Transverse colon (tissue), 4 donors: ENCODE measurements at regions not wholly inside any gene's neighbourhood (a gene's known extent, or its start where the extent isn't known, plus 50 kb on each side); places are given as distances from the start of the nearest gene placed in this dataset.

Experiments
- DNase-seq: peaks from one replicate; pipeline ENCODE4 v3.0.0-alpha.2; 2019
- H3K27ac ChIP-seq, 4 donors: fragments of 200-600 bp; sonication (generic); 2 replicates each; pipeline ENCODE4 v1.5.1; 2016 to 2018; ENCODE audit warnings: inconsistent platforms in 4 of 4
- H3K27me3 ChIP-seq: fragments of 200-600 bp; sonication (generic); 2 replicates; pipeline ENCODE4 v1.5.1; 2017; ENCODE audit warnings: inconsistent platforms
- H3K36me3 ChIP-seq, 4 donors: fragments of 200-600 bp; sonication (generic); 2 replicates each; pipeline ENCODE4 v1.5.1; 2017 to 2019; ENCODE audit warnings: inconsistent platforms in 4 of 4
- H3K4me1 ChIP-seq, 4 donors: fragments of 200-600 bp; sonication (generic); 2 replicates each; pipeline ENCODE4 v1.5.1; 2017 to 2020; ENCODE audit warnings: inconsistent platforms in 4 of 4
- H3K4me3 ChIP-seq, 4 donors: fragments of 200-600 bp; sonication (generic); 1 replicate in 1 of 4; 2 replicates in 3 of 4; pipeline versions ENCODE4 v1.5.1 to v1.6.1; 2017 to 2019; ENCODE audit warnings: inconsistent platforms in 4 of 4
- H3K9me3 ChIP-seq, 2 donors: fragments of 200-600 bp; sonication (generic); 2 replicates each; pipeline ENCODE4 v1.5.1; 2017 to 2019; ENCODE audit warnings: inconsistent platforms in 2 of 2
- EP300 ChIP-seq: sonication (generic); formaldehyde crosslinking; IDR thresholded peaks from one replicate; pipeline ENCODE4 v1.6.1; 2017; ENCODE audit warnings: antibody characterized with exemption, low read depth
- POLR2A ChIP-seq: fragments of 450-650 bp; IDR thresholded peaks from one replicate; pipeline ENCODE4 v1.6.1; 2016; ENCODE audit warnings: antibody characterized with exemption, mild to moderate bottlenecking, moderate library complexity
- POLR2AphosphoS5 ChIP-seq, 3 donors: sonication (generic); formaldehyde crosslinking; IDR thresholded peaks; one replicate each; pipeline ENCODE4 v1.6.1; 2016; ENCODE audit warnings: antibody characterized with exemption in 3 of 3
- WGBS, 2 donors: methylation state at CpG; one replicate each; pipeline ENCODE4 v1.1.5; 2018; ENCODE audit warnings: low coverage in 1 of 2; 5-methylcytosine and 5-hydroxymethylcytosine counted together
- in situ Hi-C, 4 donors: fragments of 200-750 bp; cut with MboI; loops; one replicate each; pipeline versions ENCODE4 v1.15.0 to v1.15.1; 2017; ENCODE audit warnings: low sequenced_read_pairs in 3 of 4, low pct_ligation_motif_present in 1 of 4, low pct_unique_long_range_greater_than_20kb in 1 of 4
- intact Hi-C: fragments of 100-400 bp; cut with DNase I; formaldehyde crosslinking; loops from one replicate; pipeline ENCODE4 v1.15.1; 2023; ENCODE audit warnings: low total_unique reads
- TF ChIP-seq, protein P1 (sequence below), 5 experiments: fragments of 200-600 bp in 3 of 5; fragments of 450-650 bp in 2 of 5; sonication (generic) in 3 of 5; IDR thresholded peaks; 1 replicate in 2 of 5; 2 replicates in 3 of 5; pipeline ENCODE4 v1.5.1; 2016 to 2017; ENCODE audit warnings: antibody characterized with exemption in 5 of 5, inconsistent platforms in 3 of 5, mild to moderate bottlenecking in 2 of 5, moderate library complexity in 1 of 5

DNA sequence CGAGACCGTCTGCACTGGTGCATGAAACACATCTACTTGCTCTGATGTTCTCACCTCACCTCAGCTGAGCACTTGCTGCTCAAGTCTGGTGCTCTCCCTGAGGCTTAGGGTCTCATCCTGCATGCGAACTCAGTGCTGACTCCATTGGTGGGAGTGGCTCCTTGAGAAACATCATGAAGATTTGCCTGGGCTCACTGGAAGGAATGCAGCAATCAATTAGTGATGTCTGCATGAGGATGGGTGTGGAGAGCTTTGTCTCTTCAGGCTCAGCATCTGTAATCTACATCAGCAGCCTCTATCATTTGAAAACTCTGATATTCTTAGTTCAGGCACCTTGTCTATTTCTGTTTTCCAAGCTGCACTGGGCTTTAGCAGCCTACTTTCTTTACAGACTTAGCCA lies 204.4 kb downstream of the IRF8 start:
- WGBS, 2 donors: 79% methylated on average over 3 of the region's 3 CpGs; no CpG with 5 or more reads in 1 of the 2 donors
- Histone ChIP-seq H3K9me3 (no peaks in the 10 kb centered on the region), H3K36me3 (no peaks in the 10 kb centered on the region), H3K27ac (no peak overlapping the region), H3K4me1 (peaks cover 0 to 18% (median 6%) of the 10 kb centered on the region in 4 donors), H3K27me3 (no peaks in the 10 kb centered on the region), H3K4me3 (no peak overlapping the region)
- DNase-seq: no peak
- in situ Hi-C loops: no loop called here
- TF ChIP-seq, protein P1, sequence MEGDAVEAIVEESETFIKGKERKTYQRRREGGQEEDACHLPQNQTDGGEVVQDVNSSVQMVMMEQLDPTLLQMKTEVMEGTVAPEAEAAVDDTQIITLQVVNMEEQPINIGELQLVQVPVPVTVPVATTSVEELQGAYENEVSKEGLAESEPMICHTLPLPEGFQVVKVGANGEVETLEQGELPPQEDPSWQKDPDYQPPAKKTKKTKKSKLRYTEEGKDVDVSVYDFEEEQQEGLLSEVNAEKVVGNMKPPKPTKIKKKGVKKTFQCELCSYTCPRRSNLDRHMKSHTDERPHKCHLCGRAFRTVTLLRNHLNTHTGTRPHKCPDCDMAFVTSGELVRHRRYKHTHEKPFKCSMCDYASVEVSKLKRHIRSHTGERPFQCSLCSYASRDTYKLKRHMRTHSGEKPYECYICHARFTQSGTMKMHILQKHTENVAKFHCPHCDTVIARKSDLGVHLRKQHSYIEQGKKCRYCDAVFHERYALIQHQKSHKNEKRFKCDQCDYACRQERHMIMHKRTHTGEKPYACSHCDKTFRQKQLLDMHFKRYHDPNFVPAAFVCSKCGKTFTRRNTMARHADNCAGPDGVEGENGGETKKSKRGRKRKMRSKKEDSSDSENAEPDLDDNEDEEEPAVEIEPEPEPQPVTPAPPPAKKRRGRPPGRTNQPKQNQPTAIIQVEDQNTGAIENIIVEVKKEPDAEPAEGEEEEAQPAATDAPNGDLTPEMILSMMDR (IDR thresholded peaks at IDR 0.05): no peak
- intact Hi-C loops: no loop called here

- in situ Hi-C loops: no loop called here
- no peaks in the 10 kb centered on the region for H3K36me3 ChIP-seq
- WGBS, 2 donors: 73 to 100% methylated on average over 2 to 6 of the region's 6 CpGs
These were observed 205.6 kb downstream of the IRF8 start for GRCh38 chr16:86104537-86105048.

DNA sequence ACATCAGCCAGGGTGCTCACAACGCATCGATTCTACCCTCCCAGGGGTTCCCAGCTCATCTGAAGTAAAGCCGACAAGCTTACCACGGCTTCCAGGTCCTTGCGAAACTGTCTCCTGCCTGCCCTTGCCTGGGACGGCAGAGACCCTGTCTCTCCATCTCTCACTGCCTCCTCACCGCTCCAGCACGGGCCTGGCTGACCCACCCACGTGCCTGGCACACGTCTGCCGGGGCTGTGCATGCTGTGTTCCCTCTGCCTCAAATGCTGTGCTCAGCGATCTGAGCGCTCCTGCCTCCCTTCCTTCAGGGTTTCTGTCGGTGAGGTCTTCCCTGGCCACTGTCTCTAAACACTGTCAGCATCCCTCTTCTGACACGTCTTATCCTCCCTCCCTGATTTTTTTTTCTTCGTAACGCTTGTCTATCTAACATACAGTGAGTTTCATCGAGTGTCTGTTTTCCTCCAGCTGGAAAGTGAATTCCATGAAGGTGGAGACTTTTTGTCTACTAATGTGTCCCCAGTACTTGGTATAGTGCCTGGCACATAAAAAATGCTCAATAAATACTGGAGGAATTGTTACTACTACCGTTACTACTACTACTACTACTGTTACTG lies 208.4 kb downstream of the IRF8 start:
- no peaks in the 10 kb centered on the region for H3K27me3 ChIP-seq
- 74 to 76% methylated on average over 6 to 19 of the region's 19 CpGs for WGBS, 2 donors
- H3K4me3 ChIP-seq: no peak overlapping the region
- TF ChIP-seq POLR2A (no peak), POLR2AphosphoS5 (IDR thresholded peaks at IDR 0.05) (no peak), EP300 (no peak)
- TF ChIP-seq, protein P1 (IDR thresholded peaks at IDR 0.05): no peak
- intact Hi-C loops (no loop called here), in situ Hi-C loops (no loop called here)
- H3K9me3 ChIP-seq: no peaks in the 10 kb centered on the region
- no peaks in the 10 kb centered on the region for H3K36me3 ChIP-seq
- no peak for DNase-seq
- H3K27ac ChIP-seq: no peak overlapping the region
- no peaks in the 10 kb centered on the region for H3K4me1 ChIP-seq

More at GRCh38 chr16:86104537-86105048, 205.6 kb downstream of the IRF8 start:
- Histone ChIP-seq H3K27me3 (no peaks in the 10 kb centered on the region), H3K4me3 (no peak overlapping the region), H3K27ac (no peak overlapping the region), H3K9me3 (no peaks in the 10 kb centered on the region), H3K4me1 (peaks cover 0 to 18% (median 6%) of the 10 kb centered on the region in 4 donors)
- DNase-seq: no peak
- intact Hi-C loops: no loop called here
- TF ChIP-seq, protein P1 (IDR thresholded peaks at IDR 0.05): no peak
- TF ChIP-seq POLR2AphosphoS5 (IDR thresholded peaks at IDR 0.05) (no peak), POLR2A (no peak), EP300 (no peak)

DNA sequence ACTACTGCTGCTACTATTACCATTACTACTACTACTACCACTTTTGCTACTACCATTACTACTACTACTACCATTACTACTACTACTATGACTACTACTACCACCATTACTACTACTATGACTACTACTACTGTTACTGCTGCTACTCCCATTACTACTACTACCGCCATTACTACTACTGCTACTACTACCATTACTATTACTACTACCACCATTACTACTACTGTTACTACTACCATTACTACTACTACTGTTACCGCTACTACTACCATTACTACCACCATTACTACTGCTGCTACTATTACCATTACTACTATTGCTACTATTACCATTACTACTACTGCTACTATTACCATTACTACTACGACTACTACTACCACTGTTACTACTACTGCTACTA lies 209.1 kb downstream of the IRF8 start:
- Histone ChIP-seq H3K9me3 (no peaks in the 10 kb centered on the region), H3K27ac (no peak overlapping the region), H3K4me3 (no peak overlapping the region), H3K36me3 (no peaks in the 10 kb centered on the region), H3K27me3 (no peaks in the 10 kb centered on the region), H3K4me1 (no peaks in the 10 kb centered on the region)
- in situ Hi-C loops (no loop called here), intact Hi-C loops (no loop called here)
- 93 to 95% methylated on average over 3 of the region's 3 CpGs for WGBS, 2 donors
- no peak for DNase-seq
- TF ChIP-seq EP300 (no peak), POLR2A (no peak), POLR2AphosphoS5 (IDR thresholded peaks at IDR 0.05) (no peak)
- TF ChIP-seq, protein P1 (IDR thresholded peaks at IDR 0.05): no peak
